Stimulated activated CD8-positive, alpha-beta memory T cell treated with anti-CD3 and anti-CD28 coated beads, Interleukin-15, amount 100 ng/mL, for 24 hours (primary cell): ENCODE measurements at regions not wholly inside any gene's neighbourhood (a gene's known extent, or its start where the extent isn't known, plus 50 kb on each side); places are given as distances from the start of the nearest gene placed in this dataset.
"Not testable (repeated sequence)": the region's sequence is repeated elsewhere in the genome, so short reads cannot be mapped to it uniquely, and the experiment has no call there.

Experiments used
- DNase-seq: peaks from one replicate; pipeline ENCODE4 v3.0.0-alpha.2; 2020; ENCODE audit warnings: low read depth

DNA sequence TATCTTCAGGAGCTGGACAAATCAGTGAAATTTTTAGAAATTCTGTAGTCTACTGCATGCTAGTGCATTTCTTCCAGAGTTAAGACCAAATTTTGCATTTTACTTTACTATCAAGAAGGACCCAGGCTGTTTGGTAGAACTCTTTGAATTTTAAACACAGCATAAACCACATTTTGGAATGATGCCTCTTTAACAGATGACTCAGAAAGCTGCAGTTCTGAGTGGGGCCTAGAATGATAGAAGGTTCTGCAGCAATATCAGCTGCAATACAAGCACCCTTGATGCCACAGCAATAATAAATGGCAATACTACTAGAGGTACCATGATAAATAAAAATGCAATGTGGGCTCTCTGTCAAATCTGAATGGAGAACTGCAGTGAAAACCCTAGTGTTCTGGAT, 198.7 kb downstream of the TMA16 start:
- DNase-seq, result no peak

- no peak for DNase-seq
These were observed 199.3 kb downstream of the TMA16 start for GRCh38 chr4:163693776-163694175.

- DNase-seq, result no peak
These were observed 199.9 kb downstream of the TMA16 start for GRCh38 chr4:163694385-163694784.

DNA sequence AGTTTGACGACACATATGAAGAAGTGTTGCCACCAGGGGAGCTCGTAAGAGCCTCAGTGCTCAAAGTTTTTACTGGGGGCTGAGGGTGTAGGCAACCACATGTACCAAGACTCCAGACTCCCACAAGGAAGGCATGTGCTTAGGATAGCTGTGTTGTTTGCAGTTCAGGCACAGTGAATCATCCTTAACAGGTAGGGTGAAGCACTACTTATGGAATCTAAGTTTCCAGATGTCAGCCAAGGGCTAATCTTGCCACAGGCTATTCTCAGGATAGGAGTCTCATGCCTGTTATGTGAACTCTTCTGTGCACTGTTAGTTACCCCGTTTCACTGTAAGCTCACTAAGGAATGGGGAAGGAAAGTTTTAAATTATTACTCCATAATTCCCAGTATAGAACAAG, 202.6 kb downstream of the TMA16 start:
- no peak for DNase-seq

DNA sequence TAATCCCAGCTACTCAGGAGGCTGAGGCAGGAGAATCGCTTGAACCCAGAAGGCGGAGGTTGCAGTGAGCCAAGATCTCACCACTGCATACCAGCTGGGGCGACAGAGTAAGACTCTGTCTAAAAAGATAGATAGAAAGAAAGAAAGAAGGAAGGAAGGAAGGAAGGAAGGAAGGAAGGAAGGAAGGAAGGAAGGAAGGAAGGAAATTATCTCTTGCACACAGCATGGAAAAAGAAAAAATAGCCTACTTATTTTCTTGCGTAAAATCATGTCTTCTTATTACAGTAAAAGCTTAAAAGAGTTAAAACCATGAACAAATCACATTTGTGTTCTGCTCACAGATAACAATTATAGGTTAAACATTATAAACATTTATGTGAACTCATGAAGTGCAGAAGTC, 205.9 kb downstream of the TMA16 start:
- DNase-seq, result not testable (repeated sequence)

DNA sequence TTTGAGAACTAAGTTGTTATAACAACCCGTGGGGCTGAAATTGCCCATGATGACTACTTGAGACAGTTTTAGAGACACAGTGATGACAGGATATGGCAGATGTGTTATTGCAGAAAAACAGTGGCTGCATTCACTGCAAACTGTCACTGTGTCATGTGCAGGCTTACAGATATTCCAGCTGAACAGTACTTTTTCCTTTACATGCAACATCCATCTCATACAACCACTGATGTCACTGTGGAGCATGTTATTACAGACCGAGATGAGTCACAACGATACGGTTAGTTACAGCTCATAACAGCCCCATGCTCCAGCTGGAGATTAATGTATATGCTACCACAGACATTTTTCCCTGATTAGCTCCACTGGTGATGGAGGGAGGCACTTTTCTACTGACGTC, 207.4 kb downstream of the TMA16 start:
- DNase-seq, result no peak

DNA sequence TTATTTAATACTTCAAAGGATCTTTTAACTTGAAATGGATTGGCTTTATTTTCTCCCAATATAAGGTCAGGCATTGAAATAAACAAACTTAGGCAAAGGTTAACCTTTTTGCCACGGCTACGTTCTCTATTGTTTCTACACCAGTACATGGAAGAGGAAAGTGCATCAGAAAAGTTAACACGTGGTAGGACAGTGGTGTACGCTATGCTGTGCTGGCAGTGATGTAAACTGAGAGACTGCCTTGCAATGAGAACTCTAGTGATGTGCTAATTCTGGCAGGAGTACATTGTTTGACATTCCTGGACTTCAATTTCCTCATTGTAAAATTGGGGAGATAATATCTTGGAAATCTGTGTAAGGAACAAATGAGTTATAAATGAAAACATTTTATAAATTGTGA, 208.2 kb downstream of the TMA16 start:
- no peak for DNase-seq

DNA sequence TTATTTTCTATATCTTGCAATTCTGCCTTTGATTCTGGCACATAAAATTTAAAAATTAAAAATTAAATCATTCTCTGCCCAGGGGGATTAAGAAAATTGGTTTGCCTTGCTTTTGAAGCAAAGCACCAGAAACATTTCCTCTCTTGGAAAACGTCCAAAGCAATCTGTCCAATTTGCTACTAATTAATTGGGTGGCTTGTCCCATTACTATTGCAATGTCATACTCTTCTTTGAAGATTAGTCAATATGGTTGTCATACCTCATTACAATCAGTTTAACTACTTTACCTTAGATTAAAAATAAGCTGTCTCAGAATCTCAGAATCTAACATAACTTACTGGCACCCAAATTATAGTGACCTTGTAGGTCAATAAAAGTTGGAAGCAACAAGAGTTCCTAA, 208.8 kb downstream of the TMA16 start:
- DNase-seq, result no peak

- DNase-seq, result no peak
These were observed 213.4 kb downstream of the TMA16 start for GRCh38 chr4:163707873-163708272.

DNA sequence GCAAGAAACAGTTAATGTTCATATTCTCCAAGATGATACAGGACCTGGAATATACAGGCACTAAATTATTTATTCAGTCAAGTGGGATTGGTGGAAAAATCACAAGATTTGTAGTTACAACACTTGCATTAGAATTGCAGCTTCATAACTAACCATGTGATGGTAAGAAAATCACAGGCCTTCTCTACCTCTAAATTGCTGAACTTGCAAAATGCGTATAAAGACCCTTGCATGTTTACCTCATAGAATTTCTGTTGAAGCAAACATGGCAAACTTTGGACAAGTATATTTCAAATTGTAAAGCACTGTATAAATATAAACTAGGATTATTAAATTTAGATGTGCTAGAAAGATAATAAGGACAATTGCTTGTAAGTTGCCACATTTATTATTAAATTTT, 215.1 kb downstream of the TMA16 start:
- DNase-seq, result no peak

DNA sequence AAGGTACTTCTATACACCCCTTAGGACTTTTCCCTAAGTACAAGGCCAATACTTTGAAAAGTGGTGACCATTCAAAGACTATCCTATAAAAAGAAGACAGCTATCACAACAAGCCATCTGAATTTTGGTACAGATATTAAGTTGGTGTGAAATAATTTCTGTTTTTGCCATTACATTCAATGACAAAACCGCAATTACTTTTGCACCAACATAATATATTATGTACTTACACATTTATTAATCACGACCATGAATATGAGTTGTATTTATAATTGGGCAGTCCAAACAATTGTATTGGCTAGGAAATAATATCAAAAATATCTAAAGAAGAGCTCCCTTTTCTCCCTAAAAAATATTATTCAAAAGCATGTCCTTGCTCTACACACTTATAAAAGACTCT, 215.7 kb downstream of the TMA16 start:
- DNase-seq, result no peak

- DNase-seq, result not testable (repeated sequence)
These were observed 230.0 kb downstream of the TMA16 start for GRCh38 chr4:163724495-163724894.

DNA sequence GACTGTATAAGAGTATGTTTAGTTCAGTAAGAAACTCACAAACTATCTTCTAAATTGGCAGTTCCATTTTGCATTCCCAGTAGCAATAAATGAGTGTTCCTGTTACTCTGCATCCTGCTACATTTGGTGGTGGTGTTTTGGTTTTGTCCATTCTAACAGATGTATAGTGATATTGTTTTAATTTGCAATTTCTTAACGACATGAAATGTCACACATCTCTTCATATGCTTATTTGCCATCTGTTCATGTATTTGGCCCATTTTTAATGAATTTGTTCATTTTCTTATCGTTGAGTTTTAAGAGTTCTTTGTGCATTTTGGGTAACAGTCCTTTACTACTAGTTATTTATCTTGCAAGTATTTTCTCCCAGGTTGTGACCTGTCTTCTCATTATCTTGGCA, 232.2 kb downstream of the TMA16 start:
- no peak for DNase-seq

GRCh38 chr4:163731071-163731470, 236.6 kb downstream of the TMA16 start:
- DNase-seq, result no peak

DNA sequence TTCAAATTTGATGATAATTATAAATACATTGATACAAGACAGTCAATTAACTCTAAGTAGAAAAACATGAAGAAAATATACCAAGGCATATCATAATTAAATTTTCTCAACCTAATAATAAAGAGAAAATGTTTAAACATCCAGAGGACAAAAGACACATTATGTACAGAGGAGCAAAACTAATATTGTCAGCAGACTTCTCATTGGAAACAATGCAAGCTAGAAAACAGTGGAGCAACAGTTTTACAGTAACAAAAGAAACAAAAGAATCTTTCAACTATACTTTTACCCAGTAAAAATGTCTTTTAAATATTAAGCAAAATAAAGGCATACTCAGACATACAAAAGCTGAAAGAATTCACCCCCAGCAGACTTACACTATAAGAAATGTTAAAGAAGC, 238.0 kb downstream of the TMA16 start:
- no peak for DNase-seq

DNA sequence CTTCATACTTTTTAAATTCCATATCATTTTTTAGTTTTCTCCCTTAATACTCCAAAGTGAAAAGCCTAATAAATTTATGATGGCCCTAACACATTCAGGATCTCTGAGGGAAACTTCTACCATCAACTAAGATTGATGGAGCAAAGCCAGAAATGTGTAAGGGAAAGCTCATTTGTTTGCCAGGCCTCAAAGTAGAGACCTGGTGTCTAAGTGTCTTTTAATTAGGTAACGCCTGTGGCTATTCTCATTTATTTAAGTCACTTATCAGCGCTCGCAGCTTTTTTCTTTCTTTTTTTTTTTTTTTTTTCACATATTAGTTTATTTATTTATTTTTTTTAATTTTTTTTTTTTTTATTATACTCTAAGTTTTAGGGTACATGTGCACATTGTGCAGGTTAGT, 242.4 kb downstream of the TMA16 start:
- no peak for DNase-seq

DNA sequence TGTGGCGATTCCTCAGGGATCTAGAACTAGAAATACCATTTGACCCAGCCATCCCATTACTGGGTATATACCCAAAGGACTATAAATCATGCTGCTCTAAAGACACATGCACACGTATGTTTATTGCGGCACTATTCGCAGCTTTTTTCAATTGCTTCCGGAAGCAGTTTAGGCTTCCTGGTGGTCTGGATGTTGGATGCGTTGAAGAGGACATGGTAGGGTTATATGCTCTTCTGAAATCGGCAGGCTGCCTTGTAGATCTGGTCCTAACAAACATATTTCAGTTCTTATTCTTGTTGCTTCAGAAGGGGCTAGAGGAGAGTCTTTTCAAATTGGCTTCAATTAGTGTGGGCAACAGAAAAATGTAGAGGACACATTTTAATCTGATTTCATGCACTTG, 243.4 kb downstream of the TMA16 start:
- not testable (repeated sequence) for DNase-seq

GRCh38 chr4:163738521-163738920, 244.0 kb downstream of the TMA16 start:
- no peak for DNase-seq

GRCh38 chr4:163744861-163745260, 250.4 kb downstream of the TMA16 start:
- DNase-seq, result no peak

GRCh38 chr4:163747293-163747692, 252.8 kb downstream of the TMA16 start:
- DNase-seq, result no peak

DNA sequence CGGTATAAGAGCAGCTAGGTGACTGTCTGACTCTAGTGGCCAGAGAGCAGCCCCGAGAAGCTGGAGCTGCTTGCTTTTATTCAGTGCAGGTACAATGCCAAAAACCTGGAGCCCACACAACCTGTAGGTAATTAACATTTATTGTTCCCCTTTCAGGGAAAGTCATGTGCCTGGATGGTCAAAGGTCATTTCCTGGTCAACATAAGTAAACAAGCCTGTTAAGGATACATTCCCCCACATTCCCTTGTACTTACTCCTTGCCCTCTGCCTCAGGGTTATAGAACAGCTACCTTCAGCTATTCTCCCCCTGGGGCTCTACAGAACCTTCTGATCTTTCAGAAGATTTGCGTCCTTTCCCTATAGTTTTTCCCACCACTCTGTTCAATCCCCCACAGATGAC, 253.4 kb downstream of the TMA16 start:
- DNase-seq, result no peak

- DNase-seq, result no peak
These were observed 254.0 kb downstream of the TMA16 start for GRCh38 chr4:163748449-163748848.

- DNase-seq, result no peak
These were observed 260.5 kb downstream of the TMA16 start for GRCh38 chr4:163755013-163755412.

- DNase-seq, result no peak
These were observed 262.7 kb downstream of the TMA16 start for GRCh38 chr4:163757219-163757618.

DNA sequence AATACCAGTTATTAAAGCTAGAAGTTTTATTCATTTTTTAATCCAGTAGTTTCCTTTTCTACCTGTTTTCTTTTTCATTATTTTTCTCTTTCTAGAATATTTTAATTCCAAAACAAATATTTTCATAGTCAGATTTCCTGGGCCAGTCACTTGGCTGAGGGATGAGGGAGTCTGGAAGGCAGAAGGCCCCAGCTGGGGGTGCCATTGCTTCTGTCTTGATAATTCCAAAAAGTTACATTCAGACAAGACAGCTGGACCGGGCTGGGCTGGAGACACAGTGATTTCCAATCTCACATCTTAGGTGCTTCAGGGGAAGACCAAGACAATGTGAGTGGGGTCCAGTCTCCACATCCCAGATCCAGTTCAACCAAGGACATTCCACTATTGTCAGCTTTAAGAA, 263.5 kb downstream of the TMA16 start:
- DNase-seq, result no peak
